GM12878 (cell line): ENCODE measurements at regions not wholly inside any gene's neighbourhood (a gene's known extent, or its start where the extent isn't known, plus 50 kb on each side); places are given as distances from the start of the nearest gene placed in this dataset.

ENCODE experiments used
- ATAC-seq: fragments of 200-7000 bp; cut with Tn5 transposase; 3 replicates; pipeline ENCODE4 v1.9.1; 2020; ENCODE audit warnings: mild to moderate bottlenecking, moderate library complexity
- BruUV-seq: library from RNA; stranded (reverse); fragments of 400-500 nt; replicated peaks from 2 replicates; lab custom pipeline; 2021; lab: Mats Ljungman, UMichigan
- CTCF ChIA-PET: fragments of 300-600 bp; sonication (Branson Sonifier 250); formaldehyde crosslinking; extraction: SDS; loops from one replicate; lab custom pipeline; 2021; ENCODE audit warnings: inconsistent platforms; lab: Yijun Ruan, JAX
- POLR2A ChIA-PET: fragments of 350-600 bp; formaldehyde crosslinking; extraction: SDS; loops from one replicate; lab custom pipeline; 2021; ENCODE audit warnings: inconsistent platforms; lab: Charles Lee
- RAD21 ChIA-PET: fragments of 300-600 bp; sonication (Branson Sonifier 250); formaldehyde crosslinking; loops from one replicate; lab custom pipeline; 2023; ENCODE audit warnings: antibody characterized with exemption; ENCODE audit not compliant: unreplicated experiment; lab: Charles Lee
- SMC1A ChIA-PET: fragments of 300-600 bp; sonication (Branson Sonifier 250); formaldehyde crosslinking; loops from one replicate; lab custom pipeline; 2023; ENCODE audit not compliant: unreplicated experiment, uncharacterized antibody; lab: Charles Lee
- DNase-seq: peaks from one replicate; pipeline ENCODE4 v3.0.0-alpha.2; 2011; ENCODE audit warnings: low read depth, low spot score
- FAIRE-seq: peaks from 3 replicates; lab custom pipeline; 2011; peaks lifted over from hg19 to GRCh38; lab: Jason Lieb, UNC
- H2AFZ ChIP-seq: 2 replicates; pipeline ENCODE4 v1.6.0; 2011; ENCODE audit warnings: low read depth, low read length, control low read depth; ENCODE audit not compliant: control insufficient read depth
- H3K27ac ChIP-seq: 2 replicates; pipeline ENCODE4 v1.5.1; 2011; ENCODE audit warnings: control low read depth; ENCODE audit not compliant: control insufficient read depth, insufficient read depth
- H3K27me3 ChIP-seq, 2 experiments: replicated peaks in 1 of 2; 2 replicates each; pipeline versions ENCODE4 v1.6.0 to v1.6.1; 2011; ENCODE audit warnings: low read length in 1 of 2; ENCODE audit not compliant: control insufficient read depth in 2 of 2, insufficient read depth in 2 of 2
- H3K36me3 ChIP-seq, 2 experiments: 2 replicates each; pipeline ENCODE4 v1.5.1; 2011; ENCODE audit warnings: low read length in 1 of 2; ENCODE audit not compliant: control insufficient read depth in 2 of 2, insufficient read depth in 2 of 2
- H3K4me1 ChIP-seq: 2 replicates; pipeline ENCODE4 v1.6.1; 2011; ENCODE audit warnings: mild to moderate bottlenecking, low read length, moderate library complexity, mixed read lengths; ENCODE audit not compliant: control insufficient read depth, insufficient read depth
- H3K4me2 ChIP-seq: 2 replicates; pipeline ENCODE4 v1.6.0; 2011; ENCODE audit warnings: control low read depth; ENCODE audit not compliant: control insufficient read depth, insufficient read depth
- H3K4me3 ChIP-seq: fragments of 200-600 bp; sonication (generic); 2 replicates; pipeline ENCODE4 v1.5.1; 2016
- H3K79me2 ChIP-seq: 2 replicates; pipeline ENCODE4 v1.6.0; 2011; ENCODE audit warnings: low read length; ENCODE audit not compliant: control insufficient read depth, insufficient read depth
- H3K9ac ChIP-seq: 2 replicates; pipeline ENCODE4 v1.8.0; 2011; ENCODE audit warnings: low read length, control low read depth, mixed read lengths; ENCODE audit not compliant: control insufficient read depth, insufficient read depth
- H3K9me3 ChIP-seq: replicated peaks from 3 replicates; pipeline ENCODE4 v1.5.1; 2011; ENCODE audit warnings: mild to moderate bottlenecking, low read length; ENCODE audit not compliant: control insufficient read depth, insufficient read depth
- H4K20me1 ChIP-seq: 2 replicates; pipeline ENCODE4 v1.6.0; 2011; ENCODE audit not compliant: control insufficient read depth, insufficient read depth
- CBFB ChIP-seq: IDR thresholded peaks from 2 replicates; pipeline ENCODE4 v1.6.1; 2016; ENCODE audit warnings: antibody characterized with exemption, low read depth
- ESRRA ChIP-seq: IDR thresholded peaks from 2 replicates; pipeline ENCODE4 v1.6.1; 2012; ENCODE audit warnings: mild to moderate bottlenecking, low read length, improper control_type of control experiment
- EZH2 ChIP-seq: IDR thresholded peaks from 2 replicates; pipeline ENCODE4 v1.6.1; 2012; ENCODE audit warnings: low read depth, mild to moderate bottlenecking, control low read depth, inconsistent platforms, low read length, borderline replicate concordance; ENCODE audit not compliant: control insufficient read depth
- FOS ChIP-seq: IDR thresholded peaks from 3 replicates; pipeline ENCODE4 v1.6.1; 2011; ENCODE audit warnings: borderline replicate concordance; ENCODE audit not compliant: insufficient read length; ENCODE audit errors: extremely low read depth
- HDGF ChIP-seq: fragments of 450-650 bp; IDR thresholded peaks from 2 replicates; pipeline ENCODE4 v1.6.1; 2016; ENCODE audit warnings: antibody characterized with exemption
- IRF4 ChIP-seq: IDR thresholded peaks from 2 replicates; pipeline ENCODE4 v1.6.1; 2011; ENCODE audit warnings: low read depth, low read length
- LARP7 ChIP-seq: fragments of 450-650 bp; IDR thresholded peaks from 2 replicates; pipeline ENCODE4 v1.6.1; 2017; ENCODE audit warnings: mild to moderate bottlenecking
- MYC ChIP-seq: IDR thresholded peaks from 2 replicates; pipeline ENCODE4 v1.6.1; 2011; ENCODE audit warnings: mild to moderate bottlenecking, low read length, moderate library complexity, inconsistent platforms; ENCODE audit not compliant: insufficient read depth, insufficient replicate concordance, insufficient read length, severe bottlenecking
- NFIC ChIP-seq: IDR thresholded peaks from 2 replicates; pipeline ENCODE4 v1.6.1; 2012; ENCODE audit warnings: low read depth, mild to moderate bottlenecking, inconsistent platforms, low read length, moderate library complexity
- NR2F1 ChIP-seq: fragments of 450-650 bp; conservative IDR thresholded peaks from 2 replicates; pipeline ENCODE4 v1.6.1; 2017; ENCODE audit warnings: mild to moderate bottlenecking
- NRF1 ChIP-seq: conservative IDR thresholded peaks from 2 replicates; pipeline ENCODE4 v1.6.1; 2011; ENCODE audit warnings: mild to moderate bottlenecking, low read depth, low read length, improper control_type of control experiment
- PML ChIP-seq: IDR thresholded peaks from 2 replicates; pipeline ENCODE4 v1.6.1; 2012; ENCODE audit warnings: low read length, inconsistent platforms
- RUNX3 ChIP-seq: IDR thresholded peaks from 2 replicates; pipeline ENCODE4 v1.6.1; 2012; ENCODE audit warnings: low read length, inconsistent platforms
- SIN3A ChIP-seq: IDR thresholded peaks from 2 replicates; pipeline ENCODE4 v1.6.1; 2012; ENCODE audit warnings: low read depth, low read length, improper control_type of control experiment
- TAF1 ChIP-seq: IDR thresholded peaks from 2 replicates; pipeline ENCODE4 v1.6.1; 2011; ENCODE audit warnings: mild to moderate bottlenecking, low read depth, low read length, borderline replicate concordance
- TCF3 ChIP-seq: IDR thresholded peaks from 2 replicates; pipeline ENCODE4 v1.6.1; 2012; ENCODE audit warnings: low read depth, mild to moderate bottlenecking, low read length, borderline replicate concordance; ENCODE audit not compliant: insufficient read depth
- WGBS: methylation state at CpG from one replicate; pipeline ENCODE4 v1.1.6; 2016; ENCODE audit warnings: low lambda C conversion rate; ENCODE audit not compliant: insufficient replicate concordance, insufficient coverage; ENCODE audit errors: missing lambda C conversion rate; 5-methylcytosine and 5-hydroxymethylcytosine counted together
- in situ Hi-C: fragments of 300-500 bp; cut with MboI; formaldehyde crosslinking; loops from 9 replicates; pipeline ENCODE4 v1.14.3; 2018; ENCODE audit warnings: mixed read lengths
- intact Hi-C: fragments of 100-400 bp; cut with micrococcal nuclease; formaldehyde crosslinking; loops from one replicate; pipeline ENCODE4 v1.14.2; 2022; ENCODE audit not compliant: unreplicated experiment

GRCh38 chr2:173808718-173809117 is 156.5 kb downstream of the SP3 start:
- no peak overlapping the region for H3K9ac ChIP-seq
- WGBS: 0% methylated on average over 2 of the region's 2 CpGs
- ChIA-PET SMC1A (no interaction called here), POLR2A (no interaction called here), CTCF (no interaction called here), RAD21 (no interaction called here)
- in situ Hi-C loops (no loop called here), intact Hi-C loops (no loop called here)
- no peak overlapping the region for H2AFZ ChIP-seq
- FAIRE-seq (no peak), ATAC-seq (no peak), DNase-seq (no peak)
- H3K27ac ChIP-seq: no peak overlapping the region
- H4K20me1 ChIP-seq: no peaks in the 10 kb centered on the region
- no peaks in the 10 kb centered on the region for H3K9me3 ChIP-seq
- H3K36me3 ChIP-seq: no peaks in the 10 kb centered on the region
- BruUV-seq: no TSS peak
- no peak for TF ChIP-seq LARP7
- no peak for TF ChIP-seq PML
- TF ChIP-seq TCF3: no peak
- no peak for TF ChIP-seq CBFB
- TF ChIP-seq SIN3A: no peak
- no peak for TF ChIP-seq MYC
- no peak for TF ChIP-seq EZH2
- TF ChIP-seq NFIC: no peak
- TF ChIP-seq ESRRA: no peak
- TF ChIP-seq TAF1: no peak
- no peak overlapping the region for H3K4me2 ChIP-seq
- no peak overlapping the region for H3K4me3 ChIP-seq
- no peaks in the 10 kb centered on the region for H3K4me1 ChIP-seq
- no peaks in the 10 kb centered on the region for H3K27me3 ChIP-seq
- H3K79me2 ChIP-seq: no peaks in the 10 kb centered on the region

GRCh38 chr2:173812321-173812720 is 152.9 kb downstream of the SP3 start:
- in situ Hi-C loops (no loop called here), intact Hi-C loops (no loop called here)
- no peak overlapping the region for H3K9ac ChIP-seq
- FAIRE-seq: no peak
- ChIA-PET CTCF (no interaction called here), POLR2A (no interaction called here), RAD21 (no interaction called here), SMC1A (interaction anchor here (1.3 kb wide), 1 partner anchor 529 kb away, joined by 3 read pairs; no protein-coding TSS in a partner anchor)
- no peaks in the 10 kb centered on the region for H3K36me3 ChIP-seq
- no peak overlapping the region for H3K27ac ChIP-seq
- no peaks in the 10 kb centered on the region for H3K27me3 ChIP-seq
- H3K4me2 ChIP-seq: no peak overlapping the region
- no peak overlapping the region for H3K4me3 ChIP-seq
- WGBS: 86% methylated on average over 1 of the region's 1 CpG
- H4K20me1 ChIP-seq: no peaks in the 10 kb centered on the region
- BruUV-seq: no TSS peak
- H2AFZ ChIP-seq: no peak overlapping the region
- H3K4me1 ChIP-seq: no peaks in the 10 kb centered on the region
- no peaks in the 10 kb centered on the region for H3K79me2 ChIP-seq
- ATAC-seq: no peak
- DNase-seq: no peak
- H3K9me3 ChIP-seq: no peaks in the 10 kb centered on the region
- TF ChIP-seq NR2F1 (no peak), FOS (no peak), HDGF (no peak), RUNX3 (no peak), NRF1 (no peak), IRF4 (no peak)
